HG03095 (cell line): ENCODE measurements at regions not wholly inside any gene's neighbourhood (a gene's known extent, or its start where the extent isn't known, plus 50 kb on each side); places are given as distances from the start of the nearest gene placed in this dataset.
A peak's percentile ranks its signal among the peaks of the same experiment; 100 is the strongest.

ENCODE experiments used
- ATAC-seq: cut with Tn5 transposase; IDR thresholded peaks from one replicate; pipeline ENCODE4 v1.9.1; 2021; ENCODE audit warnings: moderate library complexity; ENCODE audit not compliant: unreplicated experiment

DNA sequence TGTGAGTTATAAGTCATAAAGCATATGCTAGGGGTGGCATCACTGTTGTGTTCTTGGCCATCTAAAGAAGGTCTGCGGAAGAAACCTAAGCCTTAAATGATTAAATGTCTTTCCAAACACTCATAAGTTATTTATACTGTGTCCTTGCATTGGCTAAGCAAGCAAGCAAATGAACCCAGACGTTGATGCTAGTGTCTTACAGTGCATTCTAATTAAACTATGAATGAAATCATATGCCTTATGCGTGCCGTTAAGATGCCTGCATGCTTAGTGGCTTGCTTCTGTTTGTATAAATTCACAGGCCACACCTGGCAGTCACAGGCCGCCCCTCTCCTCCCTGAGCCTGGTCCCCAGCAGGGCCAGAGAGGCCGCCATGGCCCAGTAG, 49.9 kb downstream of the RIN2 start:
- ATAC-seq: no peak

DNA sequence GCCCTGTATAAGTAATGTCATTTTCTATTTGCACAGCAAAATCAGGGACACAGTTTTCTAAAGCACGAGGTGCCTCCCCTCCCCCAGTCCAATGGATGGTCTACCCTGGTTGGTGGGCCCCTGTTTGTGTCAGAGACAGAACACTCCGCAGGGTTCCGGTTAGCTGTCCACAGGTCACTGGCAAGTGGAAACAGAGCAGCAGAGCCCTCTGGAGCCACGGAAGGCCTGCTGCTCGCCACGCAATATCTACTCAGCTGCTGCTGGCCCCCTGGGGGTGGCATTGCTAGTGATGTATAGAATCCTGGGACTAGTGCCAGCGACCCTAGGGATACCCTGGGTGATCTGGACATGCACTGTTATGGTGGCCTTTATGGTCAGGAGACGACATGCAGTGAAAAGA, 50.4 kb downstream of the RIN2 start:
- ATAC-seq: no peak

DNA sequence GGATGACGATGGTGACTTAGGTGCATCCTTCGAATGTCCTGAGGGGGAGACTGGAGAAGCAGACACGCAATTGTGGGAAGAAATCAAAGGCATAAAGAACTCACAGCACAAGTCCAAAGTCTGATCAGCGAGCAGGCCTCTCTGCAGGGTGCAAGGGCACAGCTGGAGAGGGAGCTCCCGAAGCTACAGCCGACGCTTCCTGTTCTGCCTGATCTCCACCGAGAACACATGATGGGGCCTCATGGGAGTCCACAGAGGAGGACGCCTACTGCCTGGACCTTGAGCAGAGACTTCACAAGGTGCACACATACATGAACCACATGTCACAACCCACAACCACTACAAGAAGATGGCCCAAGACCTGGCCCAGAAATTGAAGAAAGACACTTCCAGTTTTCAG, 51.4 kb downstream of the RIN2 start:
- no peak for ATAC-seq

DNA sequence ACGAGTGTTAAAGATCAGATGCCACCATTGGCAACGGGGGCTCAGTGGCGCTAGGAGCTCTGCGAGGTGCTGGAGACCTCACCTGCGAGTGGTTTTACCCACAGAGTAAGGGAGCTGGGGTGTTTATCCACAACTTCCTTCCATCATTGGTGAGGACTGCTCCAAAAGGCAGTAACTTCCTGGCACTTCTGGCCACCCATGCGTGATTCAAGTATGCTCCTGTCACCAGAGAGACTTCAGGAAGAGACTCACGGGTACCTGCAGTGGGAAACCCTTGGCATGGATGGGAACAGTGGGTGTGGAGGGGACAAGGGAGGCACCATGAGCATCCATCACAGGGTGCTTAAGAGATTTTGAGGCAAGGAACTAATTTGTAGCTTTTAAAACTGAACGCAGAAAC, 53.2 kb downstream of the RIN2 start:
- ATAC-seq: no peak

DNA sequence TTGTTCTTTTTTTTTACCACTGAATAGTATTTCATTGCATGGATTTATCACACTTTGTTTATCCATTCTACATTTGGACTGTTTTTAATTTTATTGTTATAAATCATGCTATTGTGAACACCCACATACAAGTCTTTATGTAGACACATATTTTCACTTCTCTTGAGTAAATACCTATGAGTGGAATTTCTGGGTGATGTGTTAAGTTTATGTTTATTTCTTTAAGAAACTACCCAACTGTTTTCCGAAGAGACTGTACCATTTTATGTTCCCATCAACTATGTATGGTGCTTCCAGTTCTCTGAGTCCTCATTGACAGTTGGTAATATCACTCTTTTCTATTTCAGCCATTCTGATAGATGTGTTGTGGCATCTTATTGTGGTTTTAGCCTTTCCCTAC, 54.0 kb downstream of the RIN2 start:
- no peak for ATAC-seq

DNA sequence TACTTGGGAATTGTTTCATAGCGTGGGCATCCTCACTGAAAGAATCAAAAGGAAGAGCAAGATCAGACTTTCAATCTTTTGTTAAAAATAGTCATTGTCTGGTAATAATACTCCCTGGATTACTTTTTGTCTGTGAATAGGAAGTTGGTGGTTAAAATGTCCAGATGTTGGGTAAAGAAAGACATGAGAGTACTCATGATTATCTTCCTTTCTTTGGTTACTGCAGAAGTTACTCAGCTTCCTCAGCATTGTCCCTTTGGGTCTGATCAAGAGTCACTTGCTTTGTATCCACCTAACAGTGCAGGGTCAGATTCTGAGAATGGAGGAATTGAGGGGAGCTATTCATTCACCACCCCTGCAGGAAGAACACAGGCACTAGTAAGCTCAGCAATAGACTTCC, 54.6 kb downstream of the RIN2 start:
- ATAC-seq: no peak

DNA sequence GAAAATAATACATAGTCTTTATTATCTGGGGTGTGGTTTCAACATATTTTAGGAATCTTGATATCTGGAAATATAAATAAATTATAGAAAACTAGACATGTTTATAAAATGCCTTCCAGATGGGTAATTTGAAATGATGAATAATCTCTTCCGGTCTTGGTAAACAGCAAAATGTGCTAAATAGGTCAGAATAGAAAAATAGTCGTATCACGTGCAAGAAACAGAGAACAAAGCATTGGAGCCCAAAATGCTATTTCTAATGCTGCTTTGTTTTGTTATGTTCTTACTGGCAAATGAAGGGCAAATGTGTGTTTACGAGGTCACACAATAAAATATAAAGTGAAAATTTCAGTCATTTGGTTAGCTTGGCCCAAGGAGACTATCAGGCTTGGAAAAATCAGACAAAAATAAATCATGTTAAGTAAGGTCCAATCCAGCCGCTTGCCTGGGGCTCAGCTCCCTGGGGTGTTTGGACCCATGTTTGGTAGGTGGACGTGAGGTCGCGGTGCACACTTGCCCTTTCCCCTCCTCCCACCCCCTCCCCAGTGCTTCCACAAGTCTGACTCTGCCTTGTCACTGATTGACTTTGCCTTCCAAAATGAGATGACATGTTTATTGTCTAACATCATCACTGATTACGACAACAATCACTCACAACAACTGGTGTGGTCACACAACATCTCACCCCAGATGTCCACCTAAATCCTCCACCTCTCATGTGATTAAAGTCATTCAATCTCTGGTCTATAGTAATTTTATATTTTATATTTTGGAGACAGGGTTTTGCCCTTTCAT, 56.0 kb downstream of the RIN2 start:
- ATAC-seq: no peak

DNA sequence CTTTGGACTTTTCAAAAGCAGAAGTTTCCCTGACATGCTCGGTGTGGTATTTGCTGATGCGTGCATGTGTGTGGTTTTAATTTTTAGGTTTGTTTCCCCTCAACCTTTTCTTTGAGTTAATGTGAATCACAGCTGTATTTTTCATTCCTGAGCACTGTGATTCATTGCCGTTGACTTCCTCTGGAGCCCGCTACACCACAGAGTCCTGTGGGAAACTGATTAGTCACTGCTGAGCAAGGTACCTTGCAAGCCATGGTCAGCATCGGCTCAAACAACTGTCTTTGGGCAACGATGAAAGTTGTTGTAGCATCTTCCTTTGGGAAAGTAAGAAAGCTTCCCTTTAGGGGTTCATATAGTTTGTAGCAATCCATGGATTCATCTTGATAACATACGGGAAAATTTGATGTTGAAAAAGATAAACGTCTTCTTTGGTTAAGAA, 57.5 kb downstream of the RIN2 start:
- ATAC-seq: no peak

DNA sequence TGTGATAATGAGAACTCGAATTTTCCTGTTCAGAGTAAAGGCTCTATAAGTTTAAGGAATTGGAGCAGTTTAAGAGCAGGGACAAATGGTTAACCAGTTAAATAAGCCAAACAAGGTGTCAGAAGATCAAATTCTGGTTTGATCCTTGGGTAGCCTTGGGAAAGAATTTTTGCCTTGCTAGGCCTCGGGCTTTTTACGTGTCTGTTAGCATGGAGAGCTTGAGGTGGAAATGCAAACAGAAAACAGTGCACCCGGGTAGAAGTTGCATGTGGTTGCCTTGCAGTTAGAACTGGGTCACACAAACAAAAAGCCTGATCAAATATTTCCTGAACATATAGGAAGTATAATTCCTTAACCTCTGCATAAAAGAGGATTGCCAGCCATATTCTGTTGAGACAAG, 58.3 kb downstream of the RIN2 start:
- ATAC-seq: no peak

DNA sequence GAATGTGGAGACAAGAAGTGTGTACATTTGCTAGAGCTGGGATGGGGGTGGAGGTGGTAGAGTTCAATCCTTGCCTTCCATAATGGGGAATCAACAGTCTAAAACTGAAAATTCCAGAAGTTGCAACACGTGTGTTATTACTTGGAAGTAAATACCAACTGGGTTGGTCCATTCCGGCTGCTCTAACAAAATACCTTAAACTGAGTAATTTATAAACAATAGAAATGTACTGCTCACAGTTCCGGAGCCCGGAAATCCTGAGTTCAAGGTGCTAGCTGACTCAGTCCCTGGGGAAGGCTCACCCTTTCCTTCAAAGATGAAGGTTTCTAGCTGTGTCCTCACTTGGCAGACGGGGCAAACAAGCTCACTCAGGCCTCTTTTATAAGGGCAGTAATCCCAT, 59.0 kb downstream of the RIN2 start:
- ATAC-seq: no peak

DNA sequence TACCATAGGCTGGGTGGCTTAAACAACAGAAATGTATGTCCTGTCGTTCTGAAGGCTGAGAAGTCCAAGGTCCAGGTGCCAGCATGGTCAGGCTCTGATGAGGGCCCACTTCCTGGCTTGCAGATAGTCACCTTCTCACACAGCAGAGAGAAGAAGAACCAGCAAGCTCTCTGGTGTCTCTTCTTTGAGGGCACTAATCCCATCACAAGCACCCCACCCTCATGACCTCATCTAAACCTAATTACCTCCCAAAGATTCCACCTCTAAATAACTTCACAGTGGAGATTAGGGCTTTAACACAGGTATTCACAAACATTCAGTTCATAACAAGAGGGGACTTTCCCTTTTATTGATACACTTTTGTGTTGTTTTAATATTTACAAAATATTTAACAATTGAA, 61.1 kb downstream of the RIN2 start:
- ATAC-seq: no peak

DNA sequence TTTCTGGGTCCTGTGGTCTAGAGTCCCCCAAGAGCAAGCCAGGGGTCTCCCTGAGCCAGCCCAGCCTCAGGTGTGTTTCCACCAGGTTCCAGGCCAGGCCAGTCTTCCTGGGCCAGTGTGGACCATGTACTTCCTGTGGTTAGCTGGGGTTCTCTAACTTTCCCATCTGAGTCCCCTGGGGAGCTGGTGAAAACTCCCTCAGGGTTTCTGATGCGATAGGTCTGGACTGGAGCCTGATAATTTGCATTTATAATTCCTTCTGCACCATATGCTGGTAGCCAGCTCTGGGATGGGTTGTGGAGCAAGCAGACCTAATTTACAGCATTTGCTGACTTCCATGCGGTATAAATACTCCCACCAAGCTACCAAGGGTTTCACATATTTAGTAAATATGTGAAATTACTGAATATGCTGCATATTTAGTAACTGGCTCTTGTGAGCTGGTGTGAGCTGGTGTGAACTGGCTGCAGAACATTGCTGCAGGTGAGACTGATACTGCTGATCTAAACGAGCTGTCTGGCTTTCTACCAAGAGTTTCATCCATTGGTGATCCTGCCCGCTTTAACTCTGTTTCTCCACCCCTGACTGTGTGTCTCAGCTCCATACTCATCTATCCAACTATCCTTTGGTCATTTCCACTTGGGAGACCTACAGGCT, 62.6 kb downstream of the RIN2 start:
- ATAC-seq: no peak

DNA sequence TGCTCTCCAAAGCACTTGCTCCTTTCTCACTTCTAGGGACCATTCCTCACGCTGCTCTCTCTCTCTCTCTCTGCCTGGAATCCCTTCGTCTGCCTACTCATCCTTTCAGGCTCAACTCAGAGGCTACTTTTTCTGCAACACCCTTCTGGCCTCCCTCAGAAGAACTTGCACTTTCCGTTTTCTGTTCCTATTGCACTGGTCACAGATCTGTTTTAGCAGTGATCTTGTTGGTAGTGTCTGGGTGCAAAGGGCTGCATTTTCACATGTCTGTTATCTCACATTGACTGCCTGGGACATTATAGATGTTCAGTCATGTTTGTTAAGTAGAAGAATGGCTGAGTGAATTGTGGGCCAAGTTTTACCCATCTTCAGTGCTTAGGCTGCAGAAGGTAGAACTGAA, 63.5 kb downstream of the RIN2 start:
- ATAC-seq: no peak

DNA sequence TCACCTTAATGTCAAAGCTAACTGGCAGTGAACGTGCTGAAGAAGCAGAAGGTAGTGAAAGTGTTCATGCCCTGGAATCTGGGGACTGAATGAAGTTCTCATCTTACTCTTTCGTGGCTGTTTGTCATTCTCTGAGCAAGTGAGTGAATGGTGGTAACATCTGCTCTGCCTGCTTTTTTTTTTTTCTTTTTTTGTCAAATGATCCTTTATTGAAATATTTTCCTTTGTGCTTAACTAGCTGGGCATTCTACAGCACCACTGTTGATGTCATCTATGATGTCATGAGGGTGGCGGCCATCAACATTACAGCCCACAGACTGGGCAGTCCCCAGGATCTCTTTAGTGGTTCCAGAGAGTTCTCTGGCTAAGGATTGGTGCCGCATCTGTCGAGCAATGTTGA, 65.2 kb downstream of the RIN2 start:
- ATAC-seq: no peak

DNA sequence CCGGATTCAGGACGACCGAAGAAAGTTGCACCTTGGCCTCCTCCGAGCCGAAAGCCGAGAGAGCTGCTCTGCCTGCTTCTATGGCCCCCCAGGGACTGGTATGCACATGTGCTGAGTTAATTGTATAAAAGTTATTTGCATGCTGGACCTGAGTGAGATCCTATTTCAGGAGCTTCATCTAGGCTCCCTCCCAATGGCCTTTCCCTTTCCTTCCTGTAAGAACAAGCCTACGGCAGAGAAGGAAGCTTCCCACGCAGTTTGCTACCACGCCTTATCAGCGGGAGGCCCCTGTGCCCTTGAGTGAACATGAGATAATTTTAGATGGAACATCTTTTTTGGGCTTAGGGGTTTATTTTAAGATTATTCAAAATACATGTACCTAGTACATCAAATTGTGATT, 65.9 kb downstream of the RIN2 start:
- no peak for ATAC-seq

DNA sequence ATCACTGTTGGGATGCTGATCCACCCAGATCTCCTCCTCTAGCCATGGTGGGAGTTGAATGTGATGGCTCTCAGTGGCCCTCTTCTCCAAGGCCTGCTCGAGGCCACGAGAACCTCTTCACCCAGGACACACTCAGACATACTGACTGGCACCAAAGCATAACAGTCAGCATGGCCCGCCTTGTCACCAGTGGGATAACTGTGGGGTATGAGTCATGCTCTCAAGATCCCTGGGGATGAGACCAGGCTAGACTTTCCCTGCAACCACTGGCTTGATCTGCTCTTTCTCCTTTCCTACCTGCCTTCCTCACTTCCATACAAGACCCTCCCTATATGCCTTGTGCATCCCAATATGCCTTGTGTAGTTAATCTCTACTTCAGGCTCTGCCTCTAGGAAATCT, 66.8 kb downstream of the RIN2 start:
- ATAC-seq: no peak

DNA sequence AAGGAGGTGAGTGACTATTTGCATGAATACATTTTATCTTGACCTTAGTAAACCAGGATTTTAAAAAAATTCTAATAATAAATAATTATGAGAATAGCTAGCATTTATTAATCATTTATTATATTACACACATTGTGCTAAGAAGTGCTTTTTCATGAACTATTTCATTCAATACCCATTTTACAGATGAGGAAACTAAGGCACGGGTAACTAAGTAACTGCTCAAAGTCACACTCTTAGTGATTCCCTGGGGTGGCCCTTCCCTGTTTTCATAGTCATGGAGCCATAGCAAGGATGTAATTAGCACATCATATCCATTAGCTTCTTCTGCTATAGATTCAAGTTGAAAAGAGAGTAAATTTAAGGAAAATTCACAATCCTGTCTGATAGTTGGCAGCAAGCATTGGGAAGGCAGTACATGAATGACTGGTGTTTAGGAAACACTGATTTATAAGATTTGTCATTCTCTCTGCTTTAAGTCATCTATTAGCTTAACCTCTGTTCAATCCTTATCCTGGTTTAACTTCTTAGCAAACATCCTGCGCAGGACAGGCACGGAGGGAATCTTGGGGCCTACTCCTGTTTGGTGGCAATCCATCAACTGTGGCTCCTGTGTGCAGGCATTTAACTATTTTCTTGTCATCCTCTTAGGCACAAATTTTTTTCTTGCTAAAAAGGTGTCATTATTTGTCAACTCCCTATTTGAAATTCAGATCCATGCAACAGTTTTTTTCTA, 68.3 kb downstream of the RIN2 start:
- ATAC-seq: no peak

DNA sequence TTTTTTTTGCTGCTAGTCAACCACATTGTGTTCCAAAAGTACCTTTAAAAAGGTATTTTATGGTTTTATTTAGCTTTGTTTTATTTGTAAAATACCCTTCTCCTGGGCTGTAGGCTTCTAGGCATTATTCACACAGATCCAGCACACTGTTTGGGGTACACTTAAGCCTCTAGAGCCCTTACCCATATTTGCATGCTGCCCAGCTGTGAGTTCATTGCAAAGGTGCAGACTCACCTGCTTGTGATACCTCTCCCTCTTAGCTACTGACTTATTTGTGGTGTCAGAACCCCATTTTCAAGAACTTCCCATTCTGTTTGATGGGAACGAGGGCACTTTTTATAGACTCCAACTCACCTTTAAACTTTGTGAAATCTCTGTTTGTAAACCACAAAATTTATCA, 69.8 kb downstream of the RIN2 start:
- ATAC-seq: peak; percentile 40

DNA sequence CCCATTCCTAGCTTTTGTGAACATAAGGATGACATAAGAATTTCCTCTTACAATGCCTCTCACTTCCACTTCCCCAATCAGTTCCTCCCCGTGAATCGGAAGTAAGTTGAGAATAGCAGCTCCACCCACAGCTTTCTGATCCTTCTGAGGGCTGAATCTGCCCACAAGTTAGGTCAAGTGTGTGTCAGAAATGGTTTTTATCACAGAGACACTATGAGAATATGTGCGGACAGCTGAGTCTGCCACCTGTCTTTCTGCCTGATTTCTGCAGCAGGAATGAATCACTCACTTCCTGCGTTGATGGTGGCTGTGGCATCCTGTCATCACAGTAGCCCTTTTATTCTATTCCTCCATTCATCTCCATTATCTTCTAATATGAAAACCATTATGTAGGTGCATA, 70.2 kb downstream of the RIN2 start:
- peak; percentile 94 for ATAC-seq

DNA sequence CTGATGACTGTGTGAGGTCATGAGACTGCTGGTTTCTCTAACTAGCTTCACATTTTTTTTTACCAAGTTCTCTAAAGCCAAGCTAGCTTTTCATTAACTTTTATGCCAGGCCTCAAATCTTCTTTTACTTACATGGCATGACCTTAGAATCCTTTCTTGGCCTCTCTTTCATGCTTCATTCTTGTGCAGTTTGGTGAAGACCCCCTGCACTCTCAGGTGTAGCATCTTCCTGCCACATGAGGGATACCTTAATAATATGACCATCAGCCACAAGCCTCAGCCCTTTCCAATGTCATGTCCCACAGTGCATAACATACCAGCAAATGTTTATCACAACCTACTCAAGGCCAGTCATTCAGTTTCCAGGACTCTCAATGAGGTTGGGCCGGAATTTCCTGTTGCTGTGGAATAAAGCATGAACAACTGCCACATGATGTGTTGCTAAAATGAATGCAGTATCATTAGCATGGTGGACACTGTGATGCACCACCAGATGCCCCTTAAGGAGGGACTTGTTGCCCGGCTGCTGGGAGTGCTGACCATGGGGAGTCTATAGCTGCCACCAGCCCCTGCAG, 72.2 kb downstream of the RIN2 start:
- no peak for ATAC-seq

DNA sequence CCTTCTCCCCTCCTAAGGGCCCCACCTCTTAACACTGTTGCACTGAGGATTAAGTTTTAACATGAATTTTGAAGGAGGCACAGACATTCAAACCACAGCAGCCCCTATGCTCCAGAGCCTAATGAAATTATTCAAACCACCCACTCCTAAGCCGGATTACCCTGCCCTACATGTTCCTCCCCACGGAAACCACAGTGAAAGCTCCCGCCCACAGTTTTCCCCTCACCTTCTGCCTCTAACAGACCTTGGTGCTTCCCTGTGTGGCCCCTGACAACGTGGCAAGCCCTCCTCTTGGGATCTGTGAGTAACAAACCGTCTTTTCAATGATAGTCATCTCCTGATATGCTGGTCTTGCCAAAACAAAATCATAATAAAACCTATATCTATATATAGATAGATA, 74.8 kb downstream of the RIN2 start:
- ATAC-seq: no peak

DNA sequence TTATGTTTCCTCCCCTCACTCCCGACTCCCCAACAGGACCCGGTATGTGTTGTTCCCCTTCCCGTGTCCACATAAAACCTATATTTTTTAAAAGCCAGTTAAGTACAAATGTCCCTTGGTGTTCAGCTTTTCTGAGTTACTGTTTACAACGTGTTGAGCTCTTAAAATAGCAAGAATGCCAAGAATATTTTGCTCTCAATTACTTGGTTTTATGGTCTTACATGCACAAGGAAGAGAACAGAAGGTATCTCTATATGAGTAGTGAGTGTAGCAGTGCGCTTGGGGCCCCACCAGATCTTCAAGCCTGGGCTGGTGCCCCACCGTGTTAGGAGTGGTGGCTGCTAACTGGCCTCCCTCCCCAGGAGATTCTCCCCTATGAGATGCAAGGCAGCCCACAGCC, 75.3 kb downstream of the RIN2 start:
- no peak for ATAC-seq
